ENCODE measurements at regions not wholly inside any gene's neighbourhood (a gene's known extent, or its start where the extent isn't known, plus 50 kb on each side); places are given as distances from the start of the nearest gene placed in this dataset.

GRCh38 chr6:164996838-164997237, 312.6 kb downstream of the C6orf118 start:
- Histone ChIP-seq H3K27ac (ENCODE audit: low read length) (no peak overlapping the region), H3K4me1 (ENCODE audit: control insufficient read depth in 1 of 2, extremely low read depth in 1 of 2, insufficient read depth in 2 of 2, low read length in 2 of 2) (no peaks in the 10 kb centered on the region), H3K4me3 (ENCODE audit: control insufficient read depth in 1 of 2, extremely low read depth in 1 of 2, low read length in 1 of 2) (no peak overlapping the region), H3K36me3 (ENCODE audit: control insufficient read depth in 2 of 2, extremely low read depth in 1 of 2, insufficient read depth in 1 of 2, low read length in 1 of 2) (no peaks in the 10 kb centered on the region), H3K27me3 (replicated peaks in 1 of 2; ENCODE audit: control insufficient read depth in 2 of 2, extremely low read depth in 1 of 2, insufficient read depth in 2 of 2, low read length in 1 of 2) (no peaks in the 10 kb centered on the region), H3K9me3 (no peaks in the 10 kb centered on the region)
- WGBS (ENCODE audit: insufficient coverage) = 14% methylated on average over 2 of the region's 6 CpGs
- DNase-seq (no peak), ATAC-seq (replicated peaks in 1 of 4) (no peak)
- H3K4me3 Mint-ChIP-seq = no peak overlapping the region
- H3K36me3 Mint-ChIP-seq = no peaks in the 10 kb centered on the region
- ChIA-PET CTCF (no interaction called here), POLR2A (no interaction called here)
- H3K27ac Mint-ChIP-seq = no peak overlapping the region
- no peaks in the 10 kb centered on the region for H3K27me3 Mint-ChIP-seq
- no peaks in the 10 kb centered on the region for H3K4me1 Mint-ChIP-seq
- peaks cover 4 to 26% (median 4%) of the 10 kb centered on the region in 3 donors for H3K9me3 Mint-ChIP-seq

GRCh38 chr6:164991573-164991972, 317.8 kb downstream of the C6orf118 start:
- no peaks in the 10 kb centered on the region for H3K27me3 Mint-ChIP-seq
- ATAC-seq (replicated peaks in 1 of 4) = no peak
- Histone ChIP-seq H3K4me3 (ENCODE audit: control insufficient read depth in 1 of 2, extremely low read depth in 1 of 2, low read length in 1 of 2) (no peak overlapping the region), H3K9me3 (no peaks in the 10 kb centered on the region), H3K27ac (ENCODE audit: low read length) (no peak overlapping the region), H3K36me3 (ENCODE audit: control insufficient read depth in 2 of 2, extremely low read depth in 1 of 2, insufficient read depth in 1 of 2, low read length in 1 of 2) (no peaks in the 10 kb centered on the region), H3K27me3 (replicated peaks in 1 of 2; ENCODE audit: control insufficient read depth in 2 of 2, extremely low read depth in 1 of 2, insufficient read depth in 2 of 2, low read length in 1 of 2) (no peaks in the 10 kb centered on the region), H3K4me1 (ENCODE audit: control insufficient read depth in 1 of 2, extremely low read depth in 1 of 2, insufficient read depth in 2 of 2, low read length in 2 of 2) (no peaks in the 10 kb centered on the region)
- DNase-seq = no peak
- H3K4me3 Mint-ChIP-seq = no peak overlapping the region
- H3K4me1 Mint-ChIP-seq = no peaks in the 10 kb centered on the region
- H3K9me3 Mint-ChIP-seq = peaks cover 0 to 14% (median 0%) of the 10 kb centered on the region in 3 donors
- ChIA-PET POLR2A (no interaction called here), CTCF (no interaction called here)
- H3K27ac Mint-ChIP-seq = no peak overlapping the region
- 88% methylated on average over 1 of the region's 2 CpGs for WGBS (ENCODE audit: insufficient coverage)
- no peaks in the 10 kb centered on the region for H3K36me3 Mint-ChIP-seq

GRCh38 chr6:164990901-164991300, 318.5 kb downstream of the C6orf118 start:
- Histone ChIP-seq H3K27me3 (replicated peaks in 1 of 2; ENCODE audit: control insufficient read depth in 2 of 2, extremely low read depth in 1 of 2, insufficient read depth in 2 of 2, low read length in 1 of 2) (no peaks in the 10 kb centered on the region), H3K4me3 (ENCODE audit: control insufficient read depth in 1 of 2, extremely low read depth in 1 of 2, low read length in 1 of 2) (no peak overlapping the region), H3K36me3 (ENCODE audit: control insufficient read depth in 2 of 2, extremely low read depth in 1 of 2, insufficient read depth in 1 of 2, low read length in 1 of 2) (no peaks in the 10 kb centered on the region), H3K9me3 (no peaks in the 10 kb centered on the region), H3K4me1 (ENCODE audit: control insufficient read depth in 1 of 2, extremely low read depth in 1 of 2, insufficient read depth in 2 of 2, low read length in 2 of 2) (no peaks in the 10 kb centered on the region), H3K27ac (ENCODE audit: low read length) (no peak overlapping the region)
- DNase-seq (no peak), ATAC-seq (replicated peaks in 1 of 4) (no peak)
- Mint-ChIP-seq H3K27ac (no peak overlapping the region), H3K9me3 (peaks cover 0 to 16% (median 0%) of the 10 kb centered on the region in 3 donors), H3K27me3 (no peaks in the 10 kb centered on the region), H3K4me3 (no peak overlapping the region), H3K36me3 (no peaks in the 10 kb centered on the region), H3K4me1 (no peaks in the 10 kb centered on the region)
- CTCF ChIA-PET = no interaction called here
- no CpG with 5 or more reads among the region's 2 CpGs for WGBS (ENCODE audit: insufficient coverage)
- POLR2A ChIA-PET = no interaction called here

- POLR2A ChIA-PET = interaction anchor here in 1 of 2 donors (0.6 kb wide), 1 partner anchor 503 kb away, joined by 6 read pairs; no protein-coding TSS in a partner anchor
- DNase-seq (no peak), ATAC-seq (replicated peaks in 1 of 4) (no peak)
- CTCF ChIA-PET = no interaction called here
- no peak overlapping the region for H3K4me3 ChIP-seq (ENCODE audit: control insufficient read depth in 1 of 2, extremely low read depth in 1 of 2, low read length in 1 of 2)
- no peaks in the 10 kb centered on the region for H3K36me3 Mint-ChIP-seq
- H3K9me3 ChIP-seq = no peaks in the 10 kb centered on the region
- no peak overlapping the region for H3K27ac Mint-ChIP-seq
- no peaks in the 10 kb centered on the region for H3K27me3 Mint-ChIP-seq
- no peaks in the 10 kb centered on the region for H3K27me3 ChIP-seq (replicated peaks in 1 of 2; ENCODE audit: control insufficient read depth in 2 of 2, extremely low read depth in 1 of 2, insufficient read depth in 2 of 2, low read length in 1 of 2)
- no CpG with 5 or more reads among the region's 3 CpGs for WGBS (ENCODE audit: insufficient coverage)
- peaks cover 0 to 19% (median 12%) of the 10 kb centered on the region in 3 donors for H3K9me3 Mint-ChIP-seq
- H3K27ac ChIP-seq (ENCODE audit: low read length) = no peak overlapping the region
- no peak overlapping the region for H3K4me3 Mint-ChIP-seq
- no peaks in the 10 kb centered on the region for H3K36me3 ChIP-seq (ENCODE audit: control insufficient read depth in 2 of 2, extremely low read depth in 1 of 2, insufficient read depth in 1 of 2, low read length in 1 of 2)
- H3K4me1 Mint-ChIP-seq = no peaks in the 10 kb centered on the region
- no peaks in the 10 kb centered on the region for H3K4me1 ChIP-seq (ENCODE audit: control insufficient read depth in 1 of 2, extremely low read depth in 1 of 2, insufficient read depth in 2 of 2, low read length in 2 of 2)
Measured at GRCh38 chr6:164982389-164982788, 327.0 kb downstream of the C6orf118 start.

- Mint-ChIP-seq H3K4me3 (no peak overlapping the region), H3K27me3 (no peaks in the 10 kb centered on the region), H3K4me1 (no peaks in the 10 kb centered on the region), H3K36me3 (no peaks in the 10 kb centered on the region), H3K27ac (no peak overlapping the region), H3K9me3 (peaks cover 8 to 12% (median 10%) of the 10 kb centered on the region in 3 donors)
- CTCF ChIA-PET = no interaction called here
- no peaks in the 10 kb centered on the region for H3K4me1 ChIP-seq (ENCODE audit: control insufficient read depth in 1 of 2, extremely low read depth in 1 of 2, insufficient read depth in 2 of 2, low read length in 2 of 2)
- 68% methylated on average over 11 of the region's 12 CpGs for WGBS (ENCODE audit: insufficient coverage)
- peaks cover 0 to 3% of the 10 kb centered on the region in 2 experiments for H3K27me3 ChIP-seq (replicated peaks in 1 of 2; ENCODE audit: control insufficient read depth in 2 of 2, extremely low read depth in 1 of 2, insufficient read depth in 2 of 2, low read length in 1 of 2)
- POLR2A ChIA-PET = no interaction called here
- no peaks in the 10 kb centered on the region for H3K36me3 ChIP-seq (ENCODE audit: control insufficient read depth in 2 of 2, extremely low read depth in 1 of 2, insufficient read depth in 1 of 2, low read length in 1 of 2)
- H3K4me3 ChIP-seq (ENCODE audit: control insufficient read depth in 1 of 2, extremely low read depth in 1 of 2, low read length in 1 of 2) = no peak overlapping the region
- H3K27ac ChIP-seq (ENCODE audit: low read length) = no peak overlapping the region
- H3K9me3 ChIP-seq = no peaks in the 10 kb centered on the region
- DNase-seq = no peak
- no peak for ATAC-seq (replicated peaks in 1 of 4)
Measured at GRCh38 chr6:164967102-164967501, 342.3 kb downstream of the C6orf118 start.

GRCh38 chr6:164962805-164963204, 346.6 kb downstream of the C6orf118 start:
- no peak for ATAC-seq (replicated peaks in 1 of 4)
- CTCF ChIA-PET = no interaction called here
- Histone ChIP-seq H3K36me3 (ENCODE audit: control insufficient read depth in 2 of 2, extremely low read depth in 1 of 2, insufficient read depth in 1 of 2, low read length in 1 of 2) (no peaks in the 10 kb centered on the region), H3K27me3 (replicated peaks in 1 of 2; ENCODE audit: control insufficient read depth in 2 of 2, extremely low read depth in 1 of 2, insufficient read depth in 2 of 2, low read length in 1 of 2) (peaks cover 0 to 3% of the 10 kb centered on the region in 2 experiments), H3K9me3 (no peaks in the 10 kb centered on the region), H3K4me1 (ENCODE audit: control insufficient read depth in 1 of 2, extremely low read depth in 1 of 2, insufficient read depth in 2 of 2, low read length in 2 of 2) (no peaks in the 10 kb centered on the region), H3K4me3 (ENCODE audit: control insufficient read depth in 1 of 2, extremely low read depth in 1 of 2, low read length in 1 of 2) (no peak overlapping the region), H3K27ac (ENCODE audit: low read length) (no peak overlapping the region)
- Mint-ChIP-seq H3K36me3 (no peaks in the 10 kb centered on the region), H3K4me3 (no peak overlapping the region), H3K9me3 (peaks cover 10 to 19% (median 15%) of the 10 kb centered on the region in 3 donors), H3K27ac (no peak overlapping the region), H3K4me1 (no peaks in the 10 kb centered on the region), H3K27me3 (no peaks in the 10 kb centered on the region)
- DNase-seq = no peak
- POLR2A ChIA-PET = no interaction called here
- 44% methylated on average over 1 of the region's 1 CpG for WGBS (ENCODE audit: insufficient coverage)

GRCh38 chr6:164947164-164947563, 362.2 kb downstream of the C6orf118 start:
- CTCF ChIA-PET = no interaction called here
- Histone ChIP-seq H3K36me3 (ENCODE audit: control insufficient read depth in 2 of 2, extremely low read depth in 1 of 2, insufficient read depth in 1 of 2, low read length in 1 of 2) (no peaks in the 10 kb centered on the region), H3K27ac (ENCODE audit: low read length) (no peak overlapping the region), H3K4me3 (ENCODE audit: control insufficient read depth in 1 of 2, extremely low read depth in 1 of 2, low read length in 1 of 2) (no peak overlapping the region), H3K27me3 (replicated peaks in 1 of 2; ENCODE audit: control insufficient read depth in 2 of 2, extremely low read depth in 1 of 2, insufficient read depth in 2 of 2, low read length in 1 of 2) (no peaks in the 10 kb centered on the region), H3K4me1 (ENCODE audit: control insufficient read depth in 1 of 2, extremely low read depth in 1 of 2, insufficient read depth in 2 of 2, low read length in 2 of 2) (no peaks in the 10 kb centered on the region), H3K9me3 (no peaks in the 10 kb centered on the region)
- no peaks in the 10 kb centered on the region for H3K36me3 Mint-ChIP-seq
- WGBS (ENCODE audit: insufficient coverage) = no CpG with 5 or more reads among the region's 8 CpGs
- H3K4me1 Mint-ChIP-seq = no peaks in the 10 kb centered on the region
- DNase-seq (no peak), ATAC-seq (replicated peaks in 1 of 4) (no peak)
- H3K27ac Mint-ChIP-seq = no peak overlapping the region
- H3K4me3 Mint-ChIP-seq = no peak overlapping the region
- H3K9me3 Mint-ChIP-seq = peaks cover 0 to 2% (median 0%) of the 10 kb centered on the region in 3 donors
- H3K27me3 Mint-ChIP-seq = no peaks in the 10 kb centered on the region
- POLR2A ChIA-PET = no interaction called here

All from T-cell (primary cell).